ENCODE measurements at regions not wholly inside any gene's neighbourhood (a gene's known extent, or its start where the extent isn't known, plus 50 kb on each side); places are given as distances from the start of the nearest gene placed in this dataset.

- TF ChIP-seq POLR2A (IDR thresholded peaks at IDR 0.05) (peak; percentile 38 to 74), CTCF (IDR thresholded peaks at IDR 0.05) (peak in 1 of 6 experiments; percentile 16)
Measured at GRCh38 chr3:195989921-195990840, 81.8 kb upstream of the TNK2 start.
